A673 (cell line): ENCODE measurements at regions not wholly inside any gene's neighbourhood (a gene's known extent, or its start where the extent isn't known, plus 50 kb on each side); places are given as distances from the start of the nearest gene placed in this dataset.
"Not testable (repeated sequence)": the region's sequence is repeated elsewhere in the genome, so short reads cannot be mapped to it uniquely, and the experiment has no call there.

ENCODE experiments used
- EZH2 ChIP-seq: fragments of 200-600 bp; sonication (generic); IDR thresholded peaks from 2 replicates; pipeline ENCODE4 v1.6.1; 2017; ENCODE audit warnings: borderline replicate concordance, low read depth, mild to moderate bottlenecking, mixed read lengths, antibody characterized with exemption, low read length; ENCODE audit not compliant: poor library complexity, severe bottlenecking
- TF ChIP-seq, protein P1 (sequence below): fragments of 300-800, 200-600 bp; sonication (generic); conservative IDR thresholded peaks from 2 replicates; pipeline ENCODE4 v1.5.1; 2017; ENCODE audit warnings: low read depth, mild to moderate bottlenecking, antibody characterized with exemption, low read length, moderate library complexity, mixed read lengths

DNA sequence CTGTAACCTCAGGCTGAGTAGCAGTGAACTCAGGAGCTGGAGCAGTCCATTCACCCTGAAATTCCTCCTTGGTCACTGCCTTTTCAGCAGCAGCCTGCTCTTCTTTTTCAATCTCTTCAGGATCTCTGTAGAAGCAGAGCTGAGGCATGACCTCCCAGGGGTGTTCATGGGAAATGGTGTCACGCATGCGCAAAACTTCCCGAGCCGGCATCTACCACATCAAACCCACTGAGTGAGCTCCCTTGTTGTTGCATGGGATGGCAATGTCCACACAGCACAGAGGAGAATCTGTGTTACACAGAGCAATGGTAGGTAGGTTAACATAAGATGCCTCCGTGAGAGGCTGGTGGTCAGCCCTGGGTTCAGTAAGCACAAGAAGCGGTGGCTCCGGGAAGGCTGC lies 355.8 kb upstream of the PSMD7 start:
- TF ChIP-seq, protein P1, sequence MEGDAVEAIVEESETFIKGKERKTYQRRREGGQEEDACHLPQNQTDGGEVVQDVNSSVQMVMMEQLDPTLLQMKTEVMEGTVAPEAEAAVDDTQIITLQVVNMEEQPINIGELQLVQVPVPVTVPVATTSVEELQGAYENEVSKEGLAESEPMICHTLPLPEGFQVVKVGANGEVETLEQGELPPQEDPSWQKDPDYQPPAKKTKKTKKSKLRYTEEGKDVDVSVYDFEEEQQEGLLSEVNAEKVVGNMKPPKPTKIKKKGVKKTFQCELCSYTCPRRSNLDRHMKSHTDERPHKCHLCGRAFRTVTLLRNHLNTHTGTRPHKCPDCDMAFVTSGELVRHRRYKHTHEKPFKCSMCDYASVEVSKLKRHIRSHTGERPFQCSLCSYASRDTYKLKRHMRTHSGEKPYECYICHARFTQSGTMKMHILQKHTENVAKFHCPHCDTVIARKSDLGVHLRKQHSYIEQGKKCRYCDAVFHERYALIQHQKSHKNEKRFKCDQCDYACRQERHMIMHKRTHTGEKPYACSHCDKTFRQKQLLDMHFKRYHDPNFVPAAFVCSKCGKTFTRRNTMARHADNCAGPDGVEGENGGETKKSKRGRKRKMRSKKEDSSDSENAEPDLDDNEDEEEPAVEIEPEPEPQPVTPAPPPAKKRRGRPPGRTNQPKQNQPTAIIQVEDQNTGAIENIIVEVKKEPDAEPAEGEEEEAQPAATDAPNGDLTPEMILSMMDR: not testable (repeated sequence)
- TF ChIP-seq EZH2: not testable (repeated sequence)
